Choroid plexus epithelial cell (primary cell): ENCODE measurements at regions not wholly inside any gene's neighbourhood (a gene's known extent, or its start where the extent isn't known, plus 50 kb on each side); places are given as distances from the start of the nearest gene placed in this dataset.

Experiments used
- DNase-seq: peaks from one replicate; pipeline ENCODE4 v3.0.0-alpha.2; 2010; ENCODE audit warnings: low read depth
- H3K4me3 ChIP-seq: 2 replicates; pipeline ENCODE4 v1.5.1; 2011; ENCODE audit warnings: low read depth, mild to moderate bottlenecking, control low read depth, low read length, moderate library complexity
- TF ChIP-seq, protein P1 (sequence below): conservative IDR thresholded peaks from 2 replicates; pipeline ENCODE4 v1.5.1; 2011; ENCODE audit warnings: low read depth, mild to moderate bottlenecking, control low read depth, inconsistent platforms, low read length, moderate library complexity

DNA sequence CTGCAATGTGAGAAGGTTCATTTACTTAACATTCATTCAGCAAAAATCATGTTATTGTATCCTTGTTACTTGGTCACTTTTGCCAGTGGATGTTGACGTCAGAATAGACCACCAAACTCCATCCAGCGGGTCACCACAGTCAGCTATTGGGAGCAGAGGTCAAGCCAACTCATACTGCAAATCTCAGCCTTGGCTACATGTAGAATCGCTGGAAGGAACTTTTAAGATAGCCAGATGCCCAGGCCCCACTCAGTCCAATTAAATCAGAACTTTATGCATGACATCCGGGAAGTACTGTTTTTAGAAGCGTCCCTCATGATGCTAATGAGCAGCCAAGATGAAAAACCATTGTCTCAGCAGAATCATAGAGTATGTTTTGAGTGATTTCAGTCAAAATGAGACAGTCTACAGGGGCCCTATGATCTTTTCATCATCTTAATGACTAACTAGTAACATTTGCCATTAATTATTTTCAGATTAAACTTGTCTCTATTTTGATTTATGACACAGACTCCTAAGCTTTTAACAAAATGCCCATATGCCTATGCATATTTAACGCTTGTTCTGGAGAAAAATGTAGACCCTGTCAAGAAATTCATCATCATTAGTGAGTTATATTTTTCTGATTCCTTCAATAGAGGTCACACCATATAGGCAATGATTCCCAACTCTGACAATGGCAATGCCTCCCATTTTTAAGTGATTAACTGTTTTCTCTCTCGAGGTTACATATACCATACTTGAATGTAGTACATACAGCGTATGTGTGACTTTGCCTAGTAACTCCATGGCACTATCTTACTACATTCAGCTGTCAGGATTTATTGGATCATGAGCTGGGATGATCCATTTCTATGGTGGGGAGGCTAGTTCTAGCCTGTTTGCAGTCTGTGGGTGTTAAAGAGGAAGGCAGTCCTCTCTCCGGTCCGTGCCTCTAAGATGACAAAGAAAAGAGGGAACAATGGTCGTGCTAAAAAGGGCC lies 63.7 kb upstream of the CCBE1 start:
- H3K4me3 ChIP-seq, result no peak overlapping the region
- TF ChIP-seq, protein P1, sequence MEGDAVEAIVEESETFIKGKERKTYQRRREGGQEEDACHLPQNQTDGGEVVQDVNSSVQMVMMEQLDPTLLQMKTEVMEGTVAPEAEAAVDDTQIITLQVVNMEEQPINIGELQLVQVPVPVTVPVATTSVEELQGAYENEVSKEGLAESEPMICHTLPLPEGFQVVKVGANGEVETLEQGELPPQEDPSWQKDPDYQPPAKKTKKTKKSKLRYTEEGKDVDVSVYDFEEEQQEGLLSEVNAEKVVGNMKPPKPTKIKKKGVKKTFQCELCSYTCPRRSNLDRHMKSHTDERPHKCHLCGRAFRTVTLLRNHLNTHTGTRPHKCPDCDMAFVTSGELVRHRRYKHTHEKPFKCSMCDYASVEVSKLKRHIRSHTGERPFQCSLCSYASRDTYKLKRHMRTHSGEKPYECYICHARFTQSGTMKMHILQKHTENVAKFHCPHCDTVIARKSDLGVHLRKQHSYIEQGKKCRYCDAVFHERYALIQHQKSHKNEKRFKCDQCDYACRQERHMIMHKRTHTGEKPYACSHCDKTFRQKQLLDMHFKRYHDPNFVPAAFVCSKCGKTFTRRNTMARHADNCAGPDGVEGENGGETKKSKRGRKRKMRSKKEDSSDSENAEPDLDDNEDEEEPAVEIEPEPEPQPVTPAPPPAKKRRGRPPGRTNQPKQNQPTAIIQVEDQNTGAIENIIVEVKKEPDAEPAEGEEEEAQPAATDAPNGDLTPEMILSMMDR, result no peak
- DNase-seq, result no peak

DNA sequence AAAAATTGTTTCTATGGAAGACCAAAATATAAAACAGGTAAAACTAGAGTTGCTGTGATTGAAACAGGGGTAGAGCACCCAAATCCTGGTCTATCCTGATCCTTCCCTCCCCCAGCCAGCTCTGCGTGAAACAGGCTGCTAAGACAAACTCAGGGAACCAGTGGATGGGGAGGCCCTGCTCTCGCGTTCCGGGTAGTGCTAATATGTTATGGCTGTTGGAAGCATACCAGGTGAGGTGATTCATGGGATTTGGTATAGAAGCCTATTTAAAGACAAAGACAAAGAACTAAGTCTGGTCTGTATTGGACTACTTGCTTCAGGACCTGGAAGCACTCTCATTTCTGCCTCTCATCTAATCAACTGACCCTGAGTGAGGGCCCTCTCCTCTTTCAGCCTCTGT lies 63.0 kb upstream of the CCBE1 start:
- no peak for DNase-seq
- TF ChIP-seq, protein P1, result no peak
- no peak overlapping the region for H3K4me3 ChIP-seq

DNA sequence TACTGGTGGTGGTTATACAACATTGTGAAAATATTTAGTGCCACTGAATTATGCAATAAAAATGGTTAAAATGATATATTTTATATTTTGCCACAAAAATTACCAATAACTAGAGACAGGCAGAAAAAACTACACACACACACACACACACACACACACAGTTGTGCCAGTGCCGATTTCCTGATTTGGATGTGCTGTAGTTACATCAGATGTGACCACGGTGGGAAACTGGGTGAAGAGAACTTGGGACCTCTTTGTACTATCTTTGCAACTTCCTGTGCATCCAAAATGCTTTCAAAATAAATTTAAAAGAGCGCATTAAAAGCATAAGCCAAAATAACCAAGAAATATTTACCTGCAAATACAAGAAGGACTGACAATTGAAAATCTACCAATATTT lies 61.6 kb upstream of the CCBE1 start:
- TF ChIP-seq, protein P1, result no peak
- no peak for DNase-seq
- no peak overlapping the region for H3K4me3 ChIP-seq

DNA sequence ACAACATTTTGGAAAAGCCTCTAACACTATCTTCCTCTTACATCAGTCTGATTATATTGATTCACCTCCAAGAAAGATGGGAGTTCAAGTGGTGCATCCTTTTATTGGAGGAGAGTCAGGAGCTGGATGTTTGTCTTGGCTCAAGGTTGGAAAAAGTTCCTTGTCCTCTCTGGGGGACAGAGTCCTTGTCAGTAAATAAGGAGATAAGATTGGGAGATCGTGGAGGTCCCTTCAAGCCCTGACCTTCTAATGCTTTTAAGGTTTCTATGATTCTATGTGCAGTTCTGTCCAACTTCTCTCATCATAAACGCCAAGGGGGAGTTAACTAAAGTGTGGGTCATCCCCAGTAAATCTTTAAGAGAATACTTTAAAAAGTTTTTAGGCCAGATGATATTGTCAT lies 60.9 kb upstream of the CCBE1 start:
- DNase-seq, result no peak
- TF ChIP-seq, protein P1, result no peak
- no peak overlapping the region for H3K4me3 ChIP-seq

DNA sequence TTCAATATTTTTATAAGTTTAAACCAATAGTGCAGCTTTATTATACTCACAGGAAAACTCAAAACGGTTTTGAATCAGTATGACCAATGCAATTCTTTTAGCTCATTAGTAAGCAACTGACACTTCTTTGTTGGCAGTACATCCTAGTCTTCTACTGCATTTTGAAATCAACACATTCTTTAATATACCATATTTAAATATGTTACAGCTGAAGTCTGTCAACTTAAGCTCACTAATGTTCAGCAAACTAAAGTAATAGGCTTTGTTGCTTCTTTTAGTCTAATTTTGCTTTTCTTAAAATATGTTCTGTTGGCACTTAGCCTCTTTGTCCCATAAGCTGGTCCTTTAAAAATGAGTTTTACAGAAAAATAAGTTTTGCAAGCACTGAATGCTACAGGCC lies 55.4 kb upstream of the CCBE1 start:
- DNase-seq, result no peak
- TF ChIP-seq, protein P1, result no peak
- H3K4me3 ChIP-seq, result no peak overlapping the region

DNA sequence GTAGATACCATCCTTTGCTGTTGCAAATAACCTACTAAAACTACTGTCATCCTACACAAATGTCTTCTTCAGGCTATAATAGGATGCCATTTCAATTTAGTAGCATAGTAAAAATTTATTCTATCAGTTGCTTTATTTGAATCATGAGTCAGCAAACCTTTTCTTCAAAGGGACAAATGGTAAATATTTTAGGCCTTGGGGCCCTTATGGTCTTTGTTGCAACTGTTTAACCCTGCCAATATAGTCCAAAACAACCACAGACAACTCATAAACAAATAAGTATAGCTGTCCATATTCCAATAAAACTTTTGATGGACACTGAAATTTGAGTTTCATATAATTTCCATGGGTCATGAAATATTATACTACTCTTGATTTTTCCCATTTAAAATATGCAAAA lies 54.0 kb upstream of the CCBE1 start:
- TF ChIP-seq, protein P1, result no peak

More for the DNA sequence above, 54.0 kb upstream of the CCBE1 start:
- DNase-seq, result no peak
- no peak overlapping the region for H3K4me3 ChIP-seq
